ENCODE measurements at regions not wholly inside any gene's neighbourhood (a gene's known extent, or its start where the extent isn't known, plus 50 kb on each side); places are given as distances from the start of the nearest gene placed in this dataset.

- no peak for TF ChIP-seq CTCF (IDR thresholded peaks at IDR 0.05; ENCODE audit: insufficient read depth, low read length, poor library complexity, severe bottlenecking)
- TF ChIP-seq EZH2phosphoT487 (conservative IDR thresholded peaks at IDR 0.05; ENCODE audit: low read length): no peak
Observed at GRCh38 chr13:78736142-78736541, 77.2 kb upstream of the OBI1 start.
